GM20000 (cell line): ENCODE measurements at regions not wholly inside any gene's neighbourhood (a gene's known extent, or its start where the extent isn't known, plus 50 kb on each side); places are given as distances from the start of the nearest gene placed in this dataset.

ENCODE experiments used
- DNase-seq: peaks from one replicate; pipeline ENCODE4 v3.0.0; 2012; ENCODE audit warnings: low spot score
- CTCF ChIP-seq: IDR thresholded peaks from 2 replicates; pipeline ENCODE4 v1.5.1; 2012; ENCODE audit warnings: mild to moderate bottlenecking, control low read depth; ENCODE audit errors: extremely low read depth, missing control alignments

- TF ChIP-seq CTCF = no peak
- peak; percentile 39 for DNase-seq
Observed at GRCh38 chr7:50166997-50167965, 74.2 kb upstream of the ZPBP start.

- TF ChIP-seq CTCF = no peak
Observed at GRCh38 chr7:50164559-50165170, 71.6 kb upstream of the ZPBP start.

GRCh38 chr7:50160206-50160605 is 67.2 kb upstream of the ZPBP start:
- TF ChIP-seq CTCF = no peak
- no peak for DNase-seq

More at GRCh38 chr7:50164559-50165170, 71.6 kb upstream of the ZPBP start:
- no peak for DNase-seq

GRCh38 chr7:50159154-50159553 is 66.1 kb upstream of the ZPBP start:
- no peak for TF ChIP-seq CTCF
- DNase-seq = no peak

- no peak for TF ChIP-seq CTCF
- no peak for DNase-seq
Observed at GRCh38 chr7:50156706-50157105, 63.7 kb upstream of the ZPBP start.

GRCh38 chr7:50156163-50156562 is 63.1 kb upstream of the ZPBP start:
- TF ChIP-seq CTCF = no peak
- DNase-seq = no peak

- DNase-seq = no peak
- no peak for TF ChIP-seq CTCF
Observed at GRCh38 chr7:50155755-50156154, 62.7 kb upstream of the ZPBP start.
